ENCODE measurements at regions not wholly inside any gene's neighbourhood (a gene's known extent, or its start where the extent isn't known, plus 50 kb on each side); places are given as distances from the start of the nearest gene placed in this dataset.
"Not testable (repeated sequence)": the region's sequence is repeated elsewhere in the genome, so short reads cannot be mapped to it uniquely, and the experiment has no call there.

DNA sequence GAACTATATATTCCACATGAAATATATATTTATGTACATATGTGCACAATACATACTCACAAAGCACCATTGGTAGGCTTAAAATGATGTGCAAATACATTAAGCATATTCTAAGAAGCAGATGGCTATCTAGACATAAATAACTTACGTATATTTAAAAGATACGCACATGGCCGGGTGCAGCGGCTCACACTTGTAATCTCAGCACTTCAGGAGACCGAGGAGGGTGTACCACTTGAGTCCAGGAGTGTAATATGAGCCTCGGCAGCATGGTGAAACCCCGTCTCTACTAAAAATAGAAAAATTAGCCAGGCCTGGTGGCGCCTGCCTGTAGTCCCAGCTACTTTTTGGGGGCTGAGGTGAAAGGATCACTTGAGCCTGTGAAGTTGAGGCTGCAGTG lies 189.9 kb downstream of the ANKRD36 start:
- H3K27ac ChIP-seq; H3K36me3 ChIP-seq; H3K9me3 ChIP-seq; DNase-seq; H3K4me3 ChIP-seq; intact Hi-C loops (cut with DNase I; ENCODE audit: low total_unique reads); H3K27me3 ChIP-seq (replicated peaks in 1 of 7); H3K4me1 ChIP-seq: not testable (repeated sequence)
- WGBS, 5 donors, result 84 to 85% methylated on average over 5 to 7 of the region's 8 CpGs; no CpG with 5 or more reads in 3 of the 5 donors

GRCh38 chr2:97301771-97302170 lies 188.8 kb downstream of the ANKRD36 start:
- intact Hi-C loops (cut with DNase I; ENCODE audit: low total_unique reads); H3K27me3 ChIP-seq (replicated peaks in 1 of 7); H3K4me3 ChIP-seq; H3K9me3 ChIP-seq; DNase-seq; H3K27ac ChIP-seq; H3K36me3 ChIP-seq; H3K4me1 ChIP-seq: not testable (repeated sequence)
- no CpG with 5 or more reads among the region's 3 CpGs for WGBS, 5 donors

Small RNA genes lying in the stretch of these regions (small RNA-seq; reads per million reads assigned to genes)
- gene IGKV1OR2-11 (0 reads per million in 4 donors), gene IGKV1OR2-6 (0 reads per million in 4 donors), gene IGKV1OR2-9 (0 reads per million in 4 donors), gene IGKV2OR2-8 (0 reads per million in 4 donors), gene IGKV3OR2-5 (0 reads per million in 4 donors)

Data from spleen (tissue), 11 donors.